Calu3 (cell line): ENCODE measurements at regions not wholly inside any gene's neighbourhood (a gene's known extent, or its start where the extent isn't known, plus 50 kb on each side); places are given as distances from the start of the nearest gene placed in this dataset.
"Not testable (repeated sequence)": the region's sequence is repeated elsewhere in the genome, so short reads cannot be mapped to it uniquely, and the experiment has no call there.

ENCODE experiments used
- BruUV-seq: library from RNA; stranded (reverse); fragments of 400-500 nt; replicated peaks from 2 replicates; lab custom pipeline; 2021; lab: Mats Ljungman, UMichigan
- CTCF ChIA-PET: fragments of 300-600 bp; sonication (Branson Sonifier 250); formaldehyde crosslinking; loops from one replicate; lab custom pipeline; 2022; ENCODE audit warnings: antibody characterized with exemption; lab: Charles Lee
- DNase-seq: peaks from one replicate; pipeline ENCODE4 v3.0.0; 2022
- H3K27ac Mint-ChIP-seq: one replicate; pipeline ENCODE4 v1.8.0; 2022; ENCODE audit warnings: mixed read lengths; ENCODE audit not compliant: unreplicated experiment
- H3K27me3 Mint-ChIP-seq: one replicate; pipeline ENCODE4 v1.8.0; 2022; ENCODE audit warnings: mixed read lengths; ENCODE audit not compliant: unreplicated experiment
- H3K36me3 Mint-ChIP-seq: one replicate; pipeline ENCODE4 v1.8.0; 2022; ENCODE audit warnings: mild to moderate bottlenecking, moderate library complexity, mixed read lengths; ENCODE audit not compliant: insufficient read depth, unreplicated experiment
- H3K4me1 Mint-ChIP-seq: one replicate; pipeline ENCODE4 v1.8.0; 2022; ENCODE audit warnings: mild to moderate bottlenecking, low read depth, mixed read lengths; ENCODE audit not compliant: unreplicated experiment
- H3K4me3 Mint-ChIP-seq: one replicate; pipeline ENCODE4 v1.8.0; 2022; ENCODE audit warnings: mild to moderate bottlenecking, low read depth, moderate library complexity, mixed read lengths; ENCODE audit not compliant: unreplicated experiment
- H3K9me3 Mint-ChIP-seq: one replicate; pipeline ENCODE4 v1.8.0; 2022; ENCODE audit warnings: low read depth, mixed read lengths; ENCODE audit not compliant: unreplicated experiment
- CTCF ChIP-seq: fragments of 200-600 bp; IDR thresholded peaks from one replicate; pipeline ENCODE4 v1.8.0; 2022; ENCODE audit warnings: antibody characterized with exemption; ENCODE audit not compliant: unreplicated experiment
- intact Hi-C: fragments of 100-400 bp; cut with micrococcal nuclease; formaldehyde crosslinking; loops from one replicate; pipeline ENCODE4 v1.10.0; 2022; ENCODE audit not compliant: unreplicated experiment

- H3K4me1 Mint-ChIP-seq = no peaks in the 10 kb centered on the region
- TF ChIP-seq CTCF = no peak
- CTCF ChIA-PET = no interaction called here
- H3K36me3 Mint-ChIP-seq = no peaks in the 10 kb centered on the region
- H3K4me3 Mint-ChIP-seq = no peak overlapping the region
- H3K27me3 Mint-ChIP-seq = no peaks in the 10 kb centered on the region
- intact Hi-C loops = no loop called here
- DNase-seq = no peak
- BruUV-seq = no TSS peak
- H3K9me3 Mint-ChIP-seq = no peaks in the 10 kb centered on the region
- H3K27ac Mint-ChIP-seq = no peak overlapping the region
Measured at GRCh38 chr13:65112123-65112522, 2118.0 kb downstream of the PCDH9 start.

- intact Hi-C loops = no loop called here
- H3K9me3 Mint-ChIP-seq = peaks cover 3% of the 10 kb centered on the region
- H3K27me3 Mint-ChIP-seq = no peaks in the 10 kb centered on the region
- no peak for TF ChIP-seq CTCF
- no peak for DNase-seq
- H3K27ac Mint-ChIP-seq = no peak overlapping the region
- H3K4me3 Mint-ChIP-seq = no peak overlapping the region
- BruUV-seq = no TSS peak
- H3K36me3 Mint-ChIP-seq = no peaks in the 10 kb centered on the region
- CTCF ChIA-PET = no interaction called here
- H3K4me1 Mint-ChIP-seq = no peaks in the 10 kb centered on the region
Measured at GRCh38 chr13:65111223-65111622, 2118.9 kb downstream of the PCDH9 start.

- not testable (repeated sequence) for H3K9me3 Mint-ChIP-seq, H3K27me3 Mint-ChIP-seq
Measured at GRCh38 chr13:65104436-65104835, 2125.7 kb downstream of the PCDH9 start.

GRCh38 chr13:65103351-65103750, 2126.8 kb downstream of the PCDH9 start:
- Mint-ChIP-seq H3K27ac (no peak overlapping the region), H3K36me3 (no peaks in the 10 kb centered on the region), H3K4me3 (no peak overlapping the region), H3K9me3 (peaks cover 3% of the 10 kb centered on the region), H3K4me1 (no peaks in the 10 kb centered on the region), H3K27me3 (no peaks in the 10 kb centered on the region)
- CTCF ChIA-PET = no interaction called here
- no peak for TF ChIP-seq CTCF
- intact Hi-C loops = no loop called here
- no peak for DNase-seq
- no TSS peak for BruUV-seq

More at GRCh38 chr13:65104436-65104835, 2125.7 kb downstream of the PCDH9 start:
- intact Hi-C loops, H3K36me3 Mint-ChIP-seq, H3K4me1 Mint-ChIP-seq, H3K27ac Mint-ChIP-seq, H3K4me3 Mint-ChIP-seq, CTCF ChIA-PET, BruUV-seq, DNase-seq: not testable (repeated sequence)

- H3K9me3 Mint-ChIP-seq = peaks cover 2% of the 10 kb centered on the region
- intact Hi-C loops = no loop called here
- TF ChIP-seq CTCF = no peak
- no peak for DNase-seq
- H3K36me3 Mint-ChIP-seq = no peaks in the 10 kb centered on the region
- no peak overlapping the region for H3K4me3 Mint-ChIP-seq
- no peaks in the 10 kb centered on the region for H3K27me3 Mint-ChIP-seq
- no peak overlapping the region for H3K27ac Mint-ChIP-seq
- no TSS peak for BruUV-seq
- CTCF ChIA-PET = no interaction called here
- no peaks in the 10 kb centered on the region for H3K4me1 Mint-ChIP-seq
Measured at GRCh38 chr13:65095161-65096082, 2134.7 kb downstream of the PCDH9 start.
